ENCODE measurements at regions not wholly inside any gene's neighbourhood (a gene's known extent, or its start where the extent isn't known, plus 50 kb on each side); places are given as distances from the start of the nearest gene placed in this dataset.

DNA sequence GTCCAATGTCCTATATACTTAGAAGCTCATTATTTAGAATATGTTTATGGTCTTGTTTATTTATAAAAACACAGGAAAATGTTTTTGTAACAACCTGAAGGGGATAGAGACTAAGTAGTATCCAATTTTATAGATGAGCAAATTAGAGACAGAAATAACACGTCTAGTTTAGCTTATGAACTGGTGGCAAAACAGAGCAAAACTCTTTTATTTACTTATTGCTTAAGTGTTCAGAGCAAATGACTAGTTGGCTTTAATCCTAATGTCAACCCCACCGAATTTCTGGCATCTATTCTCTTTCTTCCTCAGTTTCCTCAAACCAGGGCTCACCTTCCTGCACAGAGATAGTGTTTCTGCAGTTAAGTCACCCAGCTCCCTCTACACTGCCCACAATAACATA is 792.8 kb downstream of the REEP3 start:
- no peak for TF ChIP-seq POLR2A (IDR thresholded peaks at IDR 0.05)
- TF ChIP-seq, protein P1, sequence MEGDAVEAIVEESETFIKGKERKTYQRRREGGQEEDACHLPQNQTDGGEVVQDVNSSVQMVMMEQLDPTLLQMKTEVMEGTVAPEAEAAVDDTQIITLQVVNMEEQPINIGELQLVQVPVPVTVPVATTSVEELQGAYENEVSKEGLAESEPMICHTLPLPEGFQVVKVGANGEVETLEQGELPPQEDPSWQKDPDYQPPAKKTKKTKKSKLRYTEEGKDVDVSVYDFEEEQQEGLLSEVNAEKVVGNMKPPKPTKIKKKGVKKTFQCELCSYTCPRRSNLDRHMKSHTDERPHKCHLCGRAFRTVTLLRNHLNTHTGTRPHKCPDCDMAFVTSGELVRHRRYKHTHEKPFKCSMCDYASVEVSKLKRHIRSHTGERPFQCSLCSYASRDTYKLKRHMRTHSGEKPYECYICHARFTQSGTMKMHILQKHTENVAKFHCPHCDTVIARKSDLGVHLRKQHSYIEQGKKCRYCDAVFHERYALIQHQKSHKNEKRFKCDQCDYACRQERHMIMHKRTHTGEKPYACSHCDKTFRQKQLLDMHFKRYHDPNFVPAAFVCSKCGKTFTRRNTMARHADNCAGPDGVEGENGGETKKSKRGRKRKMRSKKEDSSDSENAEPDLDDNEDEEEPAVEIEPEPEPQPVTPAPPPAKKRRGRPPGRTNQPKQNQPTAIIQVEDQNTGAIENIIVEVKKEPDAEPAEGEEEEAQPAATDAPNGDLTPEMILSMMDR (IDR thresholded peaks at IDR 0.05) = no peak
- H3K27ac ChIP-seq = no peak overlapping the region
- no peak for ATAC-seq
- no peak for DNase-seq
- H3K4me3 ChIP-seq = no peak overlapping the region
- intact Hi-C loops (cut with DNase I) = no loop called here
- no peaks in the 10 kb centered on the region for H3K27me3 ChIP-seq
- no peaks in the 10 kb centered on the region for H3K36me3 ChIP-seq (replicated peaks in 1 of 2; ENCODE audit: insufficient read depth in 1 of 2, low read depth in 2 of 2)
- 37 to 49% methylated on average over 2 of the region's 2 CpGs for WGBS, 2 donors
- H3K9me3 ChIP-seq = no peaks in the 10 kb centered on the region
- no peaks in the 10 kb centered on the region for H3K4me1 ChIP-seq

DNA sequence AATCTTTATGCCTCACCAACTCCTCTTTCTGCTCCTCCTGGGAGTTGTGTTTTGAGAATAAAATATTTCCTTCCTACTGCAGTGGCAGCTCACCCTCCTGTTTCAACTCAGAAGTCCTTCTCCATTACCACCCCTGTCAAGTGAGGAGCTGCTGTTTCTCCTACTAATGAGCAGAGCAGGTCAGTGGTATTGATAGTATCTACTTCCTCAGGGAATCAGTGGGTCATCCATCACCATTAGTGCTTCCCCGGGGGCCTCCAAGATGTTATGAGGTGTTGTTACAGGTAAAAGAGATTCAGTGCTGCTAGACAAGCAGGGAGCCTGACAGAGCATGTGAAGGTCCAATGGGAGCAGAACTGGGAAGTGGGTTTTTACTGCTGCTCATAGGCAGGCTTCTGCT is 795.2 kb downstream of the REEP3 start:
- DNase-seq = no peak
- H3K4me1 ChIP-seq = no peaks in the 10 kb centered on the region
- 47 to 69% methylated on average over 1 of the region's 1 CpG for WGBS, 2 donors

DNA sequence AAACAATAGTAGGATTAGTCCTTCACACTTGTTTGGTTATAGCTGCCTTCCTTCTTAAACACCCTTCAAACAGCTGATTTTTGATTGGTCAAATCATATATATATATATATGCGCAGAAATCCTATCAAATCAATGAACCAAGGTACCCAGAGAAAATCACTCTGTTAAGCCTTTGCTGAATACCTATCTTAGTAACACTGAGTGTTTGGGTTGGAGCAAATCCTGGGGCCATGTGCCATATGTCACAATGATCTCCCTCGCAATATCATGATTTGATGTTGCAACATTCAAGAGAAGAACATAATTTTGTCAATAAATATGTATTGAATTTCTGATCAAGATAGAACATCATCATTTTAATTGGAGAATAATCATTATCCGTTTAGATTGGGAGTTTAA is 795.6 kb downstream of the REEP3 start:
- intact Hi-C loops (cut with DNase I) = no loop called here
- no peaks in the 10 kb centered on the region for H3K36me3 ChIP-seq (replicated peaks in 1 of 2; ENCODE audit: insufficient read depth in 1 of 2, low read depth in 2 of 2)
- ATAC-seq (no peak), DNase-seq (no peak)
- 81 to 91% methylated on average over 3 of the region's 3 CpGs for WGBS, 2 donors
- TF ChIP-seq POLR2A (IDR thresholded peaks at IDR 0.05) = no peak
- TF ChIP-seq, protein P1 (IDR thresholded peaks at IDR 0.05) = no peak
- H3K9me3 ChIP-seq = no peaks in the 10 kb centered on the region
- H3K4me1 ChIP-seq = no peaks in the 10 kb centered on the region
- H3K4me3 ChIP-seq = no peak overlapping the region
- no peak overlapping the region for H3K27ac ChIP-seq
- no peaks in the 10 kb centered on the region for H3K27me3 ChIP-seq

More for the DNA sequence above, 795.2 kb downstream of the REEP3 start:
- Histone ChIP-seq H3K27me3 (no peaks in the 10 kb centered on the region), H3K9me3 (no peaks in the 10 kb centered on the region), H3K27ac (no peak overlapping the region), H3K36me3 (replicated peaks in 1 of 2; ENCODE audit: insufficient read depth in 1 of 2, low read depth in 2 of 2) (no peaks in the 10 kb centered on the region), H3K4me3 (no peak overlapping the region)
- TF ChIP-seq POLR2A (IDR thresholded peaks at IDR 0.05) = no peak
- TF ChIP-seq, protein P1 (IDR thresholded peaks at IDR 0.05) = no peak
- intact Hi-C loops (cut with DNase I) = no loop called here
- no peak for ATAC-seq

DNA sequence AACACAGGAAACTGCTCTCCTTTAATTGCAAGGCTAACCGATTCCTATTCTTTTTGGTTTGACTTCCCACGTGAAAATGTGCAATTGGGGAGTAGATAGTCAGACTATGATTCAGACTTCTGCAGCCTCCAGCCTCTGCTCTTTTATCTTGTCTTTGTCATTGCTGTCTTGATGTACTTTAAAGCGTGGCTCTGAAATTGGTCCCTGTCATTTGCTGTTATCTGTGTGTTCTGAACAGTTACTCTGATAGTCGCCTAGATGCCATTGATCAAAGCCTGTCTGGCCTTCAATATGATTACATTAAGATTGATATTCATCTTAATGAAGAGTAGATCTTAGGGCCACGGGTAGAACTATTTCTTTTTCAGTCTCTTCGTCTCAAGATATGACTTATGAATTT is 799.2 kb downstream of the REEP3 start:
- H3K4me3 ChIP-seq = no peak overlapping the region
- no peaks in the 10 kb centered on the region for H3K9me3 ChIP-seq
- WGBS, 2 donors = 53 to 54% methylated on average over 6 of the region's 6 CpGs
- H3K27ac ChIP-seq = no peak overlapping the region
- intact Hi-C loops (cut with DNase I) = no loop called here
- TF ChIP-seq, protein P1 (IDR thresholded peaks at IDR 0.05) = no peak
- no peak for TF ChIP-seq POLR2A (IDR thresholded peaks at IDR 0.05)
- no peaks in the 10 kb centered on the region for H3K36me3 ChIP-seq (replicated peaks in 1 of 2; ENCODE audit: insufficient read depth in 1 of 2, low read depth in 2 of 2)
- H3K4me1 ChIP-seq = no peaks in the 10 kb centered on the region
- H3K27me3 ChIP-seq = no peaks in the 10 kb centered on the region
- DNase-seq = no peak
- no peak for ATAC-seq

DNA sequence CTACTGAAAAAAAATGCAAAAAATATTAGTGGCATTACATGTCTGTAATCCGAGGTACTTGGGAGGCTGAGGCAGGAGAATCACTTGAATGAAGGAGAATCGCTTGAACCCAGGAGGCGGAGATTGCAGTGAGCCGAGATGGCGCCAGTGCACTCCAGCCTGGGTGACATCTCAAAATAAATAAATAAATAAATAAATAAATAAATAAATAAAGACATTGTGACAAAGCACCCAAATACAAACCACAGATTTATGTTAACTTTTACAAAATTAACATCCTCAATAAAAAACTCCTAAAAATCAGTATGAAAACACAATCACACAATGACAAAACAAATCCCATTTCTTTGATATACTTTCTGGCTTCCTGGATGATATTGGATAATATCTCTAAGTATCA is 808.3 kb downstream of the REEP3 start:
- Histone ChIP-seq H3K27me3 (no peaks in the 10 kb centered on the region), H3K27ac (no peak overlapping the region), H3K9me3 (no peaks in the 10 kb centered on the region), H3K4me1 (no peaks in the 10 kb centered on the region), H3K4me3 (no peak overlapping the region), H3K36me3 (replicated peaks in 1 of 2; ENCODE audit: insufficient read depth in 1 of 2, low read depth in 2 of 2) (no peaks in the 10 kb centered on the region)
- 93 to 94% methylated on average over 5 of the region's 5 CpGs for WGBS, 2 donors
- ATAC-seq (no peak), DNase-seq (no peak)
- intact Hi-C loops (cut with DNase I) = no loop called here
- TF ChIP-seq POLR2A (IDR thresholded peaks at IDR 0.05) = no peak
- TF ChIP-seq, protein P1 (IDR thresholded peaks at IDR 0.05) = no peak

All from body of pancreas (tissue), 4 donors.